ENCODE measurements at regions not wholly inside any gene's neighbourhood (a gene's known extent, or its start where the extent isn't known, plus 50 kb on each side); places are given as distances from the start of the nearest gene placed in this dataset.
"Not testable (repeated sequence)": the region's sequence is repeated elsewhere in the genome, so short reads cannot be mapped to it uniquely, and the experiment has no call there.

GRCh38 chr9:79073201-79073600 lies 498.6 kb upstream of the TLE4 start:
- H3K27me3 ChIP-seq (replicated peaks in 2 of 5; ENCODE audit: control insufficient read depth in 4 of 5, insufficient read depth in 5 of 5, low read length in 4 of 5) = no peaks in the 10 kb centered on the region
- no peaks in the 10 kb centered on the region for H3K4me1 ChIP-seq (ENCODE audit: control extremely low read depth in 1 of 4, control insufficient read depth in 4 of 4, insufficient read depth in 4 of 4, low read length in 3 of 4)
- no peak for DNase-seq
- POLR2A ChIA-PET = no interaction called here
- no peaks in the 10 kb centered on the region for H3K9me3 ChIP-seq (ENCODE audit: control extremely low read depth in 1 of 5, control insufficient read depth in 4 of 5, insufficient read depth in 2 of 5, low read depth in 1 of 5, low read length in 4 of 5)
- no peaks in the 10 kb centered on the region for H3K36me3 ChIP-seq (ENCODE audit: control insufficient read depth in 4 of 4, insufficient read depth in 4 of 4, low read length in 3 of 4)
- no peak overlapping the region for H3K4me3 ChIP-seq (ENCODE audit: control insufficient read depth in 1 of 7, extremely low read depth in 1 of 7, insufficient read depth in 4 of 7, low read depth in 2 of 7, low read length in 6 of 7)
- CTCF ChIA-PET = interaction anchor here (0.6 kb wide), 1 partner anchor 58 kb away, joined by 3 read pairs; no protein-coding TSS in a partner anchor
- 100% methylated on average over 2 of the region's 3 CpGs for WGBS (ENCODE audit: insufficient coverage)
- H3K27ac ChIP-seq (ENCODE audit: insufficient read depth in 1 of 2, low read depth in 1 of 2, low read length in 2 of 2, poor library complexity in 1 of 2, severe bottlenecking in 2 of 2) = no peak overlapping the region

- 60% methylated on average over 2 of the region's 2 CpGs for WGBS (ENCODE audit: insufficient coverage)
- Histone ChIP-seq H3K27ac (ENCODE audit: insufficient read depth in 1 of 2, low read depth in 1 of 2, low read length in 2 of 2, poor library complexity in 1 of 2, severe bottlenecking in 2 of 2) (no peak overlapping the region), H3K36me3 (ENCODE audit: control insufficient read depth in 4 of 4, insufficient read depth in 4 of 4, low read length in 3 of 4) (no peaks in the 10 kb centered on the region), H3K4me3 (ENCODE audit: control insufficient read depth in 1 of 7, extremely low read depth in 1 of 7, insufficient read depth in 4 of 7, low read depth in 2 of 7, low read length in 6 of 7) (no peak overlapping the region), H3K4me1 (ENCODE audit: control extremely low read depth in 1 of 4, control insufficient read depth in 4 of 4, insufficient read depth in 4 of 4, low read length in 3 of 4) (no peaks in the 10 kb centered on the region), H3K27me3 (replicated peaks in 2 of 5; ENCODE audit: control insufficient read depth in 4 of 5, insufficient read depth in 5 of 5, low read length in 4 of 5) (no peaks in the 10 kb centered on the region), H3K9me3 (ENCODE audit: control extremely low read depth in 1 of 5, control insufficient read depth in 4 of 5, insufficient read depth in 2 of 5, low read depth in 1 of 5, low read length in 4 of 5) (no peaks in the 10 kb centered on the region)
- POLR2A ChIA-PET = no interaction called here
- CTCF ChIA-PET = no interaction called here
- DNase-seq = no peak
These were observed 491.2 kb upstream of the TLE4 start for GRCh38 chr9:79080536-79080935.

- H3K9me3 ChIP-seq (ENCODE audit: control extremely low read depth in 1 of 5, control insufficient read depth in 4 of 5, insufficient read depth in 2 of 5, low read depth in 1 of 5, low read length in 4 of 5) = peaks cover 0 to under 1% (median 0%) of the 10 kb centered on the region in 5 experiments
- no peaks in the 10 kb centered on the region for H3K36me3 ChIP-seq (ENCODE audit: control insufficient read depth in 4 of 4, insufficient read depth in 4 of 4, low read length in 3 of 4)
- H3K27ac ChIP-seq (ENCODE audit: insufficient read depth in 1 of 2, low read depth in 1 of 2, low read length in 2 of 2, poor library complexity in 1 of 2, severe bottlenecking in 2 of 2) = no peak overlapping the region
- no peak for DNase-seq
- WGBS (ENCODE audit: insufficient coverage) = 100% methylated on average over 3 of the region's 3 CpGs
- ChIA-PET CTCF (no interaction called here), POLR2A (no interaction called here)
- no peaks in the 10 kb centered on the region for H3K4me1 ChIP-seq (ENCODE audit: control extremely low read depth in 1 of 4, control insufficient read depth in 4 of 4, insufficient read depth in 4 of 4, low read length in 3 of 4)
- no peak overlapping the region for H3K4me3 ChIP-seq (ENCODE audit: control insufficient read depth in 1 of 7, extremely low read depth in 1 of 7, insufficient read depth in 4 of 7, low read depth in 2 of 7, low read length in 6 of 7)
- H3K27me3 ChIP-seq (replicated peaks in 2 of 5; ENCODE audit: control insufficient read depth in 4 of 5, insufficient read depth in 5 of 5, low read length in 4 of 5) = no peaks in the 10 kb centered on the region
These were observed 488.1 kb upstream of the TLE4 start for GRCh38 chr9:79083621-79084020.

- 100% methylated on average over 1 of the region's 2 CpGs for WGBS (ENCODE audit: insufficient coverage)
- Histone ChIP-seq H3K4me1 (ENCODE audit: control extremely low read depth in 1 of 4, control insufficient read depth in 4 of 4, insufficient read depth in 4 of 4, low read length in 3 of 4) (no peaks in the 10 kb centered on the region), H3K27ac (ENCODE audit: insufficient read depth in 1 of 2, low read depth in 1 of 2, low read length in 2 of 2, poor library complexity in 1 of 2, severe bottlenecking in 2 of 2) (no peak overlapping the region), H3K27me3 (replicated peaks in 2 of 5; ENCODE audit: control insufficient read depth in 4 of 5, insufficient read depth in 5 of 5, low read length in 4 of 5) (no peaks in the 10 kb centered on the region), H3K4me3 (ENCODE audit: control insufficient read depth in 1 of 7, extremely low read depth in 1 of 7, insufficient read depth in 4 of 7, low read depth in 2 of 7, low read length in 6 of 7) (no peak overlapping the region), H3K9me3 (ENCODE audit: control extremely low read depth in 1 of 5, control insufficient read depth in 4 of 5, insufficient read depth in 2 of 5, low read depth in 1 of 5, low read length in 4 of 5) (peaks cover 0 to 7% (median 3%) of the 10 kb centered on the region in 5 experiments), H3K36me3 (ENCODE audit: control insufficient read depth in 4 of 4, insufficient read depth in 4 of 4, low read length in 3 of 4) (no peaks in the 10 kb centered on the region)
- ChIA-PET POLR2A (no interaction called here), CTCF (no interaction called here)
- no peak for DNase-seq
These were observed 484.6 kb upstream of the TLE4 start for GRCh38 chr9:79087133-79087532.

GRCh38 chr9:79089054-79089560 lies 482.7 kb upstream of the TLE4 start:
- Histone ChIP-seq H3K9me3 (ENCODE audit: control extremely low read depth in 1 of 5, control insufficient read depth in 4 of 5, insufficient read depth in 2 of 5, low read depth in 1 of 5, low read length in 4 of 5) (peaks cover 0 to 7% (median 3%) of the 10 kb centered on the region in 5 experiments), H3K27me3 (replicated peaks in 2 of 5; ENCODE audit: control insufficient read depth in 4 of 5, insufficient read depth in 5 of 5, low read length in 4 of 5) (no peaks in the 10 kb centered on the region), H3K4me3 (ENCODE audit: control insufficient read depth in 1 of 7, extremely low read depth in 1 of 7, insufficient read depth in 4 of 7, low read depth in 2 of 7, low read length in 6 of 7) (no peak overlapping the region), H3K36me3 (ENCODE audit: control insufficient read depth in 4 of 4, insufficient read depth in 4 of 4, low read length in 3 of 4) (no peaks in the 10 kb centered on the region), H3K27ac (ENCODE audit: insufficient read depth in 1 of 2, low read depth in 1 of 2, low read length in 2 of 2, poor library complexity in 1 of 2, severe bottlenecking in 2 of 2) (no peak overlapping the region), H3K4me1 (ENCODE audit: control extremely low read depth in 1 of 4, control insufficient read depth in 4 of 4, insufficient read depth in 4 of 4, low read length in 3 of 4) (no peaks in the 10 kb centered on the region)
- POLR2A ChIA-PET = no interaction called here
- CTCF ChIA-PET = no interaction called here
- DNase-seq = no peak

- DNase-seq; H3K9me3 ChIP-seq (ENCODE audit: control extremely low read depth in 1 of 5, control insufficient read depth in 4 of 5, insufficient read depth in 2 of 5, low read depth in 1 of 5, low read length in 4 of 5); H3K36me3 ChIP-seq (ENCODE audit: control insufficient read depth in 4 of 4, insufficient read depth in 4 of 4, low read length in 3 of 4); H3K27me3 ChIP-seq (replicated peaks in 2 of 5; ENCODE audit: control insufficient read depth in 4 of 5, insufficient read depth in 5 of 5, low read length in 4 of 5); H3K4me3 ChIP-seq (ENCODE audit: control insufficient read depth in 1 of 7, extremely low read depth in 1 of 7, insufficient read depth in 4 of 7, low read depth in 2 of 7, low read length in 6 of 7); CTCF ChIA-PET; H3K27ac ChIP-seq (ENCODE audit: insufficient read depth in 1 of 2, low read depth in 1 of 2, low read length in 2 of 2, poor library complexity in 1 of 2, severe bottlenecking in 2 of 2); POLR2A ChIA-PET; H3K4me1 ChIP-seq (ENCODE audit: control extremely low read depth in 1 of 4, control insufficient read depth in 4 of 4, insufficient read depth in 4 of 4, low read length in 3 of 4): not testable (repeated sequence)
- 70% methylated on average over 2 of the region's 2 CpGs for WGBS (ENCODE audit: insufficient coverage)
These were observed 481.9 kb upstream of the TLE4 start for GRCh38 chr9:79089851-79090250.

- H3K4me3 ChIP-seq (ENCODE audit: control insufficient read depth in 1 of 7, extremely low read depth in 1 of 7, insufficient read depth in 4 of 7, low read depth in 2 of 7, low read length in 6 of 7); POLR2A ChIA-PET; CTCF ChIA-PET; H3K27me3 ChIP-seq (replicated peaks in 2 of 5; ENCODE audit: control insufficient read depth in 4 of 5, insufficient read depth in 5 of 5, low read length in 4 of 5); H3K4me1 ChIP-seq (ENCODE audit: control extremely low read depth in 1 of 4, control insufficient read depth in 4 of 4, insufficient read depth in 4 of 4, low read length in 3 of 4); H3K36me3 ChIP-seq (ENCODE audit: control insufficient read depth in 4 of 4, insufficient read depth in 4 of 4, low read length in 3 of 4); H3K27ac ChIP-seq (ENCODE audit: insufficient read depth in 1 of 2, low read depth in 1 of 2, low read length in 2 of 2, poor library complexity in 1 of 2, severe bottlenecking in 2 of 2); DNase-seq; H3K9me3 ChIP-seq (ENCODE audit: control extremely low read depth in 1 of 5, control insufficient read depth in 4 of 5, insufficient read depth in 2 of 5, low read depth in 1 of 5, low read length in 4 of 5): not testable (repeated sequence)
- 96% methylated on average over 16 of the region's 17 CpGs for WGBS (ENCODE audit: insufficient coverage)
These were observed 468.5 kb upstream of the TLE4 start for GRCh38 chr9:79103257-79103656.

All from common myeloid progenitor, CD34-positive (primary cell).